HG03354 (cell line): ENCODE measurements at regions not wholly inside any gene's neighbourhood (a gene's known extent, or its start where the extent isn't known, plus 50 kb on each side); places are given as distances from the start of the nearest gene placed in this dataset.
A peak's percentile ranks its signal among the peaks of the same experiment; 100 is the strongest.
"Not testable (repeated sequence)": the region's sequence is repeated elsewhere in the genome, so short reads cannot be mapped to it uniquely, and the experiment has no call there.

Experiments used
- ATAC-seq: cut with Tn5 transposase; IDR thresholded peaks from one replicate; pipeline ENCODE4 v1.9.1; 2021; ENCODE audit warnings: mild to moderate bottlenecking; ENCODE audit not compliant: unreplicated experiment, poor library complexity, severe bottlenecking

DNA sequence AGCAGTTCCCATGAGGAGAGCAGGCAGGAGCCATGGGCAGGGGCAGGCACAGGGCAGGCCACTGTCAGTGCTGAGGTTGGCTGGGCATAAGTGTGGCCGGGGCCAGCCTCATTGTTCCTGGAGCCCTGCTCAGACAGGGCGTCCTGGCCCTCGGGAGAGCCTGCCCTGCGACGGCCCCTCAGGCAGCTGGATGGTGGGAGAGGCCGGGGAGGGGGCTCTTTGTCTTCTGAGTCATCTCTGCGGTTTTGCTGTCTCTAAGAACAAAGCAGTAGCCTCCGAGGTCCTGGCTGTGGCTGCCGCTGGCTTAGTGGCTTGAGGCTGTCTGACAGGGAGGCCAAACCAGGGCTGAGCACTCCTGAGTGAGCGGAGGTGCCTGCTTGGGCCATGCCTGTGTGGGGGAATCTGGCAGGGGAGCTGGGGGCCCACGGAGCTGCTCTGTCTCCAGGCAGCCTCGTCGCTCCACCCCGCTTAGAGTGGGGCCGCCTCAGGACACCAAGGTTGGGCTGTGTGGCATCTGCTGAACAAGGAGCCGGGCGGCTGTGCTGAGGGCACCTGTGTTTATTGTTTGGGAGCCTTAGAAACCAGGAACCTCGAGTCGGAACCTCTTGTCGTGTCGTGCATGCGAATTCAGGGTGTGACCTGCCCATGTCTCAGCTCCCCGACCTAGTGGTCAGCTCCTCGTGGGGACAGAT, 4395.7 kb upstream of the TPTE start:
- ATAC-seq = not testable (repeated sequence)

DNA sequence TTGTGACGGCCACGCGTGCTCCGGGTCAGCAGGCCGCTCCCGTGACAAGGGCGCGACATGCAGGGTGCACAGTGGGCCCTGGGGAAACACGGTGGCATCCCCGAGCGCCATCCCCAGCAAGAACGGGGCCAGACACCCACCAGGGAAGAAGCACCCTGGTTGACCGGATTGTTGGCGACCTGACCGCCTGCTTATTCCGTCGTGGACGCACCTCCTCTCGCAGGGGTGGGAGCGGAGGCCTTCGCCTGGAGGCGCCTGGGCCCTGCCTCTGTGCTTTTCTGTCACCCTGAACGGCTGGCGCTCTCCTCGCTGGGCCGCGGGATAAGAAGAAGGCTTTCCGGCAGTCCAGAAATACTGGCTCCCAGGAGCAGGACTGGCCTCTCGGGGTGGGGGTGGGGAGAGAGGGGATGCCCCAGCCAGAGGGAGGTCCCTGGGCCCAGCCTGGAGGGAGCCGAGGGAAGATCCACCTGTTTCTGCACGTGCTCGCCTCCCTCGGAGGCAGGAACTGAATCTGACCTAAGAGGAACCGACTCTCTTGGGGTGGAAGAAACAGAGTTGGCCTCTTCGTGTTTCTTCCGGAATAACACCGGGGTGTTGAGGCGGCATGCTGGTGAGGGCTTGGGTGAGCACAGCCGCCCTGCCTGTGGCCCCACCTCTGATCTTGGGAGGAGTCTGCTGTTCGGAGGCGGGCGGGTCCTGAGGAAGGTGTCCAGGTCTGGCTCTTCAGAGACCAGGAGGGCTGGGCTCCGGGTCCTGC, 4394.2 kb upstream of the TPTE start:
- ATAC-seq = peak; percentile 72

DNA sequence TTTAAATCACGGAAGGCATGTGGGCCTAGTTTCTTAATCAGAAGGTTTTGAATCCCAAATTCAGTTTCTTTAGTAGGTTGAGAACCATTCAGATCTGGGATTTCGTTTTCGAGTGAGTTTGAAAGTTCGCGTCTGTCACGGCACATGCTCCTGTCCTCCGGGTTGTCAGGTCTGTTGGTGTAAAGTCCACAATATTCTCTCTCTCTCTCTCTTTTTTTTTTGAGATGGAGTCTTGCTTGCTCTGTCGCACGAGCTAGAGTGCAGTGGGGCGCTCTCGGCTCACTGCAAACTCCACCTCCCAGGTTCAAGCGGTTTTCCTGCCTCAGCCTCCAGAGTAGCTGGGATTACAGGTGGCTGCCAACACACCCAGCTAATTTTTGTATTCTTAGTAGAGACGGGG, 4390.6 kb upstream of the TPTE start:
- not testable (repeated sequence) for ATAC-seq

DNA sequence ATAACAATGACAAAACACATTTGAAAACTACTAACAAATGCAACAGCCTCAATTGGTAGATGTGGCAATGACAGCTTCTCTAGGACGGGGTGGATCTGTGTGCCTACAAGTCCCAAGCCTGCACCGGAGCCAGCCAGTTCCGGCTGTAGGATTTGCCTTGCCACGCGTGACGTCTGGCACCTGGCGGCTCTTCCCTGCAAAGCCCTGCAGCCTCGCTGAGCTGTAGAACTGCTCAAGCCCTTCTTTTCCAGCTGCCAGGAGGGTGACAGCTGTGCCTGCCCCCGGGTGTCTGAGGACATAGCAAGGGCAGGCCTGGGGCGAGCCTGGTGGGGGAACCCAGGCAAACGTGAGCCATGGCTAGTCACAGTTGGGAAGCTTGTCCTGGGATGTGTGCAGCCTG, 4388.0 kb upstream of the TPTE start:
- ATAC-seq = not testable (repeated sequence)

DNA sequence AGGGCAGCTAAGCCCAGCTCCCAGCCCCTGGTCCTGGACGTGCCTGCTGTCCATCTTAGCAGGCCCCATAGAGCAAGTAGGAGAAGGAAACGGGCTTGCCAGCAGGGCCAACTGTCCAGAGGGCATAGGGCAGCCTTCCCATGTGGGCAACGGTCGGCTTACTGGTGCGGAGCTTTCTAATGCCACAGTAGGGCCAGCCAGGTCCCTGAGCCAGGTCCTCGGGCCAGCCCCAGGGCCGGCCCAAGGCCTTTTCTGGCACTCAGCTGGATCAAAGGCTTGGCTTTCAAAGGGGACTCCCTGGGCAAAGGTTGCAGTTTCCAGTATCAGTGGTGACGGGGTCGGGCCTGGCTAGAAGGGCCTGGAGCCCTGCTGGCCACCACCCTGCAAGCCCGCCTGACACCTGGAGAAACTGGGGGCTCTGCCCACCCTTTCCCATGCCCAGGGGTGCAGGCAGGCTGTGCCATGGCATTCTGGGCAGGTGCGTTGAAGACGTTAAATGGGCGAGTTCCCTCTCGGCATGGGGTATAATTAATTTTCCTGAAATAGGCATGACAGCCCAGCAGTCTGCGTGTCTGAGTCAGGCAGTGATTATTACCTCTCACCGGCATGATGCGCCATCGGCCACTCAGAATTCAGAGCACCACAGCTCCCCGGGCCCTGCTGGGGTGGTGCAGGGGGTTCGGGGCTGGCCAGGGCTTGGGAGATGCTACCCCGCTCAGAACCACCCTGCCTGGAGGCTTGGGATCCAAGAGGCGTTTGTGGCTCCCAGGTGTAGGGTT, 4387.3 kb upstream of the TPTE start:
- not testable (repeated sequence) for ATAC-seq

DNA sequence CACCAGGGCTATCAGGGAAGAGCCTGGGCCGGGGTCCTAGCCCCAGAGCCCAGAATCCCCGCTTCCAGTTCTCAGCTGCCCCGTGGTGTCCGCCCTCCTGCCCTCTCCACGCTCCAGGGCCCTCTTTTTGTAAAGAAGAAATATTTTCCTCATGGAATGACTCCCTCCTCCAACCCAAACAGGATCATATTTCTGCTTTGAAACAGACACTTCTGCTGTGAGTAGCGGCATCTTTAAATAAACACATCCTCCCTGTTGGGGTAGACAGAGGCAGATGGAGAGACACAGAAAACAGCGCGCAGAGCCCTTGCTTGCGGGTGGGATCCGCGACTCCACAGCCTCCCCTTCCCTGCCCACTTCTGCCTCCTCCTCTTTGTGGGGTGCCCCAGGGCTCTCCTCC, 4384.7 kb upstream of the TPTE start:
- not testable (repeated sequence) for ATAC-seq

DNA sequence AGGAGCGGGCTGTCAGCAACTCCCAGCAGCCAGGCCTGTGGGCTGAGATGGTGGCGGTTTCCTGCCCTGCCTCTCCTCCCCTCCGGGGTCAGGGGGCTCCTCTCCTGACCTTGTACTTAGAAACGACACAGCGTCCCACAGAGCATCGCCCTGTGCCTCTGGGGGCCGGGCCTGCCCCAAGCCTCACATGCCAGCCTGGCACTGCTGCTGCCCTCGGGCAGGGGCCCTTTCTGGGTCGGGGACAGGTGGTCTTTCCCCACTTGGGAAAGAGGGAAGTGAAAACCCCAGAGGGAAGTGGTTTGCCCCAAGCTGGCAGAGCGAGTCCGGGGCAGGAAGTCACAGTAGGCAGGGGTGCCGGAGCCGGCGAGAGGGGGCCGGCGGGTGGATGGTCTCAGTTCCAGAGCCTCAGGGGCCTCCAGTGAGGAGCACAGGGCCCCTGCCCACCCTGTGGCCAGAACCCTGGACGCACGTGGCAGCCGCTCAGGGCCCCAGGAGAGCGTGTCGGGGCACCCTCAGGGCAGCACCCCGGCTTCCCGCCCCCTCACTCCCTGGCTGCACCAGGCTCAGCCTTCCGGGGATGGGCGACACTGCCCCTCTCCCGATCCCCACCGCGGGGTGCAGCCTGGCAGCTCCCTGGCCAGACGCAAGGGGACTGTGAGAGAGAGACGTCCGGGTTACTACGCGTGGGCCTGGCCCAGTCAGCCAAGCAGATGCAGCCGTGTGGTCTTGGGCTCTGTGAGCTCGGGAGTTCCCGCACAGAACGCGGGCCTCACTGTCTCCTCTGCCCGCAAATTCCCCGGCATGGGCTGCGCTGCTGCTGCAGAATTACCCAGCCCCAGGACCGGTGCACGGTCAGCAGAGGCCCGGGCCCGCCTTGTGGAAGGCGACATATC, 4382.9 kb upstream of the TPTE start:
- peak; percentile 42 for ATAC-seq

DNA sequence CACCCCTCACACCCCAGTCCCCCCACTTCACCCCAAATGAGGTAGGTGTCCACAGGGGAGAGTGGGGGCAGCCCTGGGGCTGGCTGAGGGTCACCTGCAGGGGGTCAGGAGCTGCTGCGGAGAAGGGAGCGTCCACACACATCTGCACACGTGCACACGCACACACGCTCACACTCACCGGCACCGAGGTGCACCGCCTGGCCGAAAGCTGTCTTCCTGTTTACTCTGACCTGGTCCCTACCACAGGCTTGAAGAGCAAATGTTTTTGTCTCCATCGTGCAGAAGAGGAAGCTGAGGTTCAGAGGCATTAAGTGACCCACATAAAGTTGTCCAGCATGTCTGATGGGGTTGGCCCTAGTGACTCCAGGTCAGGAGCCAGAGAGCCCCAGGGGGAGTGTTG, 4382.1 kb upstream of the TPTE start:
- peak; percentile 60 for ATAC-seq

DNA sequence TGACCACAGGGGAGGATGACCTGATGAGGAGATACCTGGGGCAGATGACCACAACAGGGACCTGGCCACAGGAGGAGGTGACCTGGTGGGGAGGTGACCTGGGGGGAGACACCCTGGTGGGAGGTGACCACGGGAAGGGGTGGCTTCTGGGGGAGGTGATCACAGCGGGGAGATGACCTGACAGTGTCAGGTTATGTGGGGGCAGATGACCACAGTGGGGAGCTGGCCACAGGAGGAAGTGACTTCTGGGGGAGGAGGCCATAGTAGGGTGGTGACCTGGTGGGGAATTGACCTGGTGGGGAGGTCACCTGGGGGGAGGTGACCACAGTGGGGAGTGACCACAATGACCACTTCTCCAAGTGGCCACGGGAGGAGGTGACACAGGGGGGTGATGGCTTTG, 4381.5 kb upstream of the TPTE start:
- not testable (repeated sequence) for ATAC-seq

DNA sequence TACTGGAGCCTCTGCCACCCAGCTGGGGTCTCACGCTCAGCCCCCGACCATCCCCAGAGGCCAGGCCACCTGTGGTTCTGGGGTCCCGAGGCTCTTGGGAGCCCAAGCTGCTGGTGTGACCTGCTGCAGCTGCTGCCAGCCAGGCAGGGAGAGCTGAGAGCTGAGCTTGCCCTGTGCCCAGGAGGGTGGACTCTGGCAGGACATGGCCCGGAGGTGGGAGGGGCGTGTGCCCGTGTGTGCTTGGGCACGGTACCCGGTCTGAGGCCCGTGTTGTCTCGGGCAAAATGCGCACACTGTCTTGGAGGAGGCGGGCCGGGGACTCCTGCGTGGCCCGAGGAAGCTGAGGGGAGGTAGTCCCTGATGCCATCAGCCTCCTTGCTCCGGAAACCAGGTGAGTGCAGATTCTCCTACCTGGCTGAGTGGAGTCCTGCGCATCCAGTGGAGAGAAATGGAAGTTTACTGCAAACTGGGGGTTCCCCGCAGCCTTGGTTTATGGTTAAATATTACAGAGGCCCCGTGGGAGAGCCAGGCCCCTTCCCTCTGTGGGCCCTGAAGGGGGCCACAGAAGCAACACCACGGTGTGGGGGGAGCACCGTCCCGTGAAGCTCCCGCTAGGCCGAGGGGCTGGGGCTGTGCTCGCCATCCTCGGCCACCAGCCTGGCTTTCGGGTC, 4380.8 kb upstream of the TPTE start:
- not testable (repeated sequence) for ATAC-seq

DNA sequence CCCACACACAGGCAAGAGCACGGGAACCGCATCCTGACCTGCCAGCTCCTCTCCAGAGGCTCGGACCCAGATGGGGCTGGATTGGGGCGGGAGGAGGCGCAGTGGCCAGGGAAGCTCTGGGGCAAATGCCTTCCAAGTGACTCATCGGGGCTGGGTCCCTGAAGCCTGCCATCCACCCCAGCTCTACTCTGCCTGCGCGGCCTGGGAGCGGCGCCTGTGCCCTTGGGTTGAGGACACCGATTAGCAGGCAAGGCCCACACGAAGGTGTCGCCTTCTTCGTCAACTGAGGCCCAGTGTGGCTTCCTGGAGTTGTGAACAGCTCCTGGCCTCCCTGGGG, 4380.3 kb upstream of the TPTE start:
- ATAC-seq = not testable (repeated sequence)

DNA sequence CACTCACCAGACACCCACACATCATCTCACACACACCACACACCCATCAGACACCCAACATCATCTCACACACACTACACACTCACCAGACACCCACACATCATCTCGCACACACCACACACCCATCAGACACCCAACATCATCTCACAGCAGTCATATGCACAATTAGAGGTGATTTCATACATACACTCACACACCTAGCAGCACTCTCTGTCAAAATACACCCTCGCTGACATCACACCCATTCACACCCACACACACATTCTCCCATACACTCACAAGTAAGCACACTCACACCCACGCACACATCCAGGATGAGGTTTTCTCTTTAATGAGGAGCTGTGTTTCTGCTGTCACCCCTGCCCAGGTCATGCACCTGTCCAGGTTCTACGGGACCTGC, 4368.2 kb upstream of the TPTE start:
- not testable (repeated sequence) for ATAC-seq

DNA sequence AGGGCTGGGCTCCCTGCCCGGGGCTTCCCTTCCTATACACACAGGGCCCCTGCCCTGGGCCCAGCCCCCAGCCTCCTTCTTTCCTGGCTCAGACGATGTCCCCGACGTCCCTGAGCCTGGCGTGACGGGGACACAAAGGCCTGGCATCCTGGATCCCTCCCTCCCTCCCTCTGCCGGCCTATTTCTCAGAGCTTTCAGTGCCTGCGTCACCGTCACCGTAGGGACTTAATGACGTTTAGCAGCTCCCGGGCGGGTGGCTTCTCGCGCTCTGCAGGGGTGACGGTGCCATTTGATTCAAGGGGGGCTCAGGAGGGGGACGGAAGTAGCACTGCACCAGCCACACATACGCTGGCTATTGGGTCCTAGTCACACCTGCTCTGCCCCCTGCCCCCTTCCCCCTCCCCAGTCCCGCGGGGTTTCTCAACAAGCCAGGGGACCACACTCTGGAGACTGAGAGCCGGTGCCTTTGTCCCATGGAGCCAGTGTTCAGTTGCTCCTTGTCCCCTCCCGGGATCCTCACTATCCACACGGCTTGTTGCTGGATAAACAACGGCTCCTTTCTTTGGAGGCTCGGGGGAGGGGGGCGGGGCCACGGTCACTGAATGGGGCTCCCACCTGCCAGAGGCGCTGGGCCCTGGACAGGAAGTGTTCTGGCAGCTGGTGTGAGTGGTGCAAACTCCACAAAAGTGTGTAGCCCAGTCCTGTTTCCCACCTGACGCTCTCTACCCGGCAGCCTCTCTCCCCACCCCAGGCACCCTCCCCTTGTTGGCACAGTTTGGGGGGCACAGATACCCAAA, 4366.7 kb upstream of the TPTE start:
- not testable (repeated sequence) for ATAC-seq

DNA sequence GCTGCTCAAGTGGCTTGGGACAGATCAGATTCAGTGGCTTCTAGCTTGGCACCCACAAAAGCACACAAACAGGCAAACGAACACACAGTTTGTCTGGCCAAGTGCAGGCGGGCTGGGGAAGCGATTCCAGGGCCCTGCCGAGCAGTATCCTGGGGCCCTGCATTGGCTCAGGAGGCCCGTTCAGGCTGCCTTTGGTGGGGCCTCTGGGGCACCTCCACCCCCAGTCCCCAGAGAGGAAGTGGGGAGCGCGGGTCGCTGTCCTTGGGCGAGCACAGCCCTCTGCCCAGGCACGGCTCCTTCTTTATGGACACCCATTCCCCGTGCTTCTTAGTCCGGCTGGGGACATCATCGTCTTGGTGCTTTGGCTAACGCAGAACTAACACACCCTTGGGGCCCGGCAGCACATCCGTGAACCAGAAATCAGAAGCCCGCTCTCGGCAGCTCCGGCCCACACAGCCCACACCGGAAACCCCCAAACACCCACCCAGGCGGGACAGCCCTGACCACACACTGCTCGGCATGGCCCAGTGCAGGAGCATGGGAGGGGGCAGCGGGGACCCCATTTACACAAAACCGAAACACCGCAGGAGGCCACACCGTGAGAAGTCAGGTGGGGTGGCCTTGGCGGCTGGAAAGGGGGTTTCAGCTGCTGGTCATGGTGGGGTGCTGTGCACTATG, 4364.5 kb upstream of the TPTE start:
- ATAC-seq = peak; percentile 61

DNA sequence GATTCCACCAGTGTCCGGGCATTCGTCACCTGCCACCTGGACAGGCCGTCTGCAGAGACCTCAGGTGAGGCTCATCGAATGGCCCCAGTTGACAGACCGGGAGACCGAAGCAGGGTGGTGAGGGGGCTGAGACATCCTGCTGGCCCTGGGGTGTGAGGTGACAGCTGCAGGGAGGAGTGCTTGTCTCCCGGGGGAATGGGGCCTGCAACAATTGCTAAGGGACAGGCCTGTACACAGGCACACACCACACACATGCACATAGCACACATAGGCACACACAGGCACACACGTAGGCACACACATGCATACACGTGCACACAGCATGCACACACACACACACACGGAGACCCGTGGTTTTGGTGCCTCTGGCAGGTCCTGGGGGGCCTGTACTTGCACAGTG, 4363.9 kb upstream of the TPTE start:
- ATAC-seq = peak; percentile 10

DNA sequence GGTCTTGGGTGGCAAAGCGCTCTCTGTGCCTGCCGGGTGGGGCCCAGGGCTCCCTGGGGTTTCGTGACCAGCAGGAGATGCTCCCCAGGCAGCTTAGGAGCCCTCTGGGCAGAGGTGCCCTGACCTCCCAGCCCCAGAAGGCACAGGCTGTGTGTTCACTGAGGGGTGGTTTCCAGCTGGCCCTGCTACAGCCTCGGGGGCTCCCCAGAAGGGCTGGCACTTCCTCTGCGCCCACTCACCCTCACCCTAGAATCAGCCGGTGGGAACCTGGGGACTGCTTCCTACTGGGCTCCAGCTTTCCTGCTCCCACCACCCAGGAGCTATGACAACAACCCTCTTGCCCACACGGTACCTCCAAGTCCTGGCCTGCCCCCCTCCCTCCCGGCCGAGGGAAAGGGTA, 4363.2 kb upstream of the TPTE start:
- not testable (repeated sequence) for ATAC-seq
